NCI-H526 treated with DMSO at 0.1 percent for 48 hours (cell line): ENCODE measurements at regions not wholly inside any gene's neighbourhood (a gene's known extent, or its start where the extent isn't known, plus 50 kb on each side); places are given as distances from the start of the nearest gene placed in this dataset.

Experiments
- DNase-seq: peaks from one replicate; lab custom pipeline; 2025; lab: John Stamatoyannopoulos, UW

DNA sequence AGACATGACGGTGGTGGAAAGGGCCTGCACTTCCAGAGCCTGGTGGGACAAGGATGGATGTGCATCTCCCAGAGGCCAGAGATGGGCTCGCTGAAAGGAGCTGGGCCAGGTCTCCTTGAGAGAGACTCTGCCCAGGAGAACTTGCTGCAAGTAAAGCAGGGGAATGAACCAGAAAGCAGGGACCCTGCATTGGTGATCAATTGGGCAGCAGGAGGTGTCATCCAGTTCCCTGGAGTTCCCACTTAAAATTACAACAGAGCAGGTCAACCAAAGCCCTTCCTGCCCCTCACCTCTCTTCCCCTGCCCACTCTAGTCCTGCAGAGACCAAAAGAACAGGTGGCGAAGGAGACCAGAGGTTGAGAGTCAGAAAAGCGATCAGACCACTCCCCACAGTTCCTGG is 69.7 kb upstream of the CAB39 start:
- no peak for DNase-seq

DNA sequence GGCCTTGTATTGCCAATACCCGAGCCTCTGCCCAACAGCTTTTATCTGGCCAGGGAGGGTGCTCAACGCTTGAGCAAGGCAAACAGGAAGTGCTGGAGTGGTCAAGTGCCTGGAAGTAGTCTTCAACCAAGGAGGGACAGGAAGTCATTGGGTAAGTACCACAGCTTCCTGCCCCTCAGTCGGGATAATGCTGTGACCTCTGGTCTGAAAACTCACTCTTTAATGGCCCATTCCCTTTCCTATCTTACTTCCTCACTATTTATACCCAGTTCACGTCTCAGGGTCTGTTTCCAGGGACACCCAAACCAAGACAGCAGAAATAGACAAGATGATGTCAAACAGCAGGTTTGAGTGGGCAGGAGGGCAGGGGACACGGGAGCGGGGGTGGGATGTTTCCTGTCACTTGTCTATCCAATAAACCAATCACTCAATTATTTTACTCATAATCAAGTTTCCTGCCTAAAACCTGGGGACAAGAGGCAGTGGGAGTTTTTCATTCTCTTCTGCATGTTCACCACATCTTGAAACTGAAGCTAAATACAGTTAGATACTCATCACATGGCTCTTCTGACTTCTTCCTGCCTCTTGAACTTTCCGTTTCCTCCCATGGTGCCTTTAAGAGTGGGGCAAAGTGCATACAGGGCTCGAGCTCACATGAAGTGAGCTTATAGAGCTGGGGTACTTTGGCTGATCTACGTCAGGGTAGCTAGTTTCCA is 68.9 kb upstream of the CAB39 start:
- no peak for DNase-seq

DNA sequence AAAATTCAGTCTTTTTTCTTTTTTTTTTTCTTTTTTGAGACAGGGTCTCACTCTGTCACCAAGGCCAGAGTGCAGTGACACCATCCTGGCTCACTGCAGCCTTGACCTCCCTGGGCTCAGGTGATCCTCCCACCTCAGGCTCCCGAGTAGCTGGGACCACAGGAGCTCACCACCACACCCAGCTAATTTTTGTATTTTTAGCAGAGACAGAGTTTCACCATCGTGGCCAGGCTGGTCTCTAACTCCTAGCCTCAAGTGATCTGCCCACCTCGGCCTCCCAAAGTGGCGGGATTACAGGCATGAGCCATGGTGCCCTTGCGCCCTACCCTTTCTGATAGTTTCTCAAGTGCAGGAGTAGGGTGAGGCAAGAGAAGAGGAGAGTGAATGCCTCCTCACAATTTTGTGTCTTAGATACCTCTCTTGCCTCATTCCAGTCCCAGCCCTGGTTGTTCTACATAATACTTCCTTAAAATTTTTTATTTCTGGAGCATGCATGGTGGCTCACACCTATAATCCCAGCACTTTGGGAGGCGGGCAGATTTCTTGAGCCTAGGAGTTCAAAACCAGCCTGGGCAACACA is 68.2 kb upstream of the CAB39 start:
- DNase-seq = no peak

DNA sequence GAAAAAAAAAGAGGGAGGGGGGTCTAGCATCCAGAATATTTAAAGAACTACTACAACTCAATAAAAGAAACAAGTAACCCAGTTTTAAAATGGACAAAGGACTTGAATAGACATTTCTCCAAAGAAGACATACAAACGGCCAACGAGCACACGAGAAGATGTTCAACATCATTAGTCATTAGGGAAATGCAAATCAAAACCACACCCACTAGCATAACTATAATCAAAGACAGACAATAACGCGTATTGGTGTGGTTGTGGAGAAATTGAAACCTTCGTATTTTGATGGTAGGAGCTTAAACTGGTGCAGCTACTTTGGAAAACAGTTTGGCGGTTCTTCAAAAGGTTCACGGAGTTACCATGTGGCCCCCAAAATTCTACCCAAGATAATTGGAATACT is 64.3 kb upstream of the CAB39 start:
- DNase-seq = no peak

DNA sequence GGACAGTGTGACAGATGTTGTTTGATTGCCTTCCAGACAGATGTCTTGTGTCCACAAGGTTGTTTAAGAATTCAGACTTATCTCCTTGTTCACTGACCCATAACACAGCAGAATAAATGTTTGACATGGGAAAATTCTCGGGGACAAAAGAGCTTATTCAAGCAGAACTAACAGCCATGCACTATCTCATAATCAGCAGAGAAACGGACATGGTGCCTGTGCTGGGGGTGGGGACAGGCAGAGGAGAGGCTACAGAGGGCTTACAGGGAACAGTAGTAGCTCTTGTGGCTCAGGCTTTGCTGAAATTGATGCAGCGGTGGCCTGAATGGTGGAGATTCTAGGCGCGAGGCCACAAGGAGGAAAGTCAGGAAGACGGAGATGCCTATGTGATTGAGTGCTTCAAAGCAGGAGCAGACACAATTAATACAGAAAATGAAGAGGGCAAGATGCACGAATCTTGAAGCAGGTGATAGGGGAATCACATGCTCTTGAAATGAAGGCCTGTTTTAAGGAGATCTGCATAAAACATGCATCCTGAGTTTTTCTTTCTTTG is 62.0 kb upstream of the CAB39 start:
- peak; percentile 68 for DNase-seq

DNA sequence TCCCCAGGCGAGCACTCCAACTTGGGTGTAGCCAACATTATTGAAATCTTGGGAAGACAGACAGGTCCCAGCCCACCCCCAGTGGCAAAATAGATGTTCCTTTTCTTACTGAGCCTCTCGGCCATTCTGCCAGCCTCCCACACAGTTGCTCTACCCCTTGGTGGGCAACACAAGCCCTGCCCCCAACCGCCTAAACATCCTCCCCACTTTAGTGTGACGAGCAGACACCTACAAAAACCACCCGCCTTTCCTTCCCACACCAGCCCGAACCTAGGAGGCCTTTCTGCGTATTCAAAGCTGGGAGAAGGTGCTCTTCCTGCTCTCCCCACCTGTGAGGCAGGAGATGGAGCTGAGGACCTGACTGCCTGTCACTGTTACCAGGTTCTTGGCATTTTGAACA is 58.6 kb upstream of the CAB39 start:
- no peak for DNase-seq

DNA sequence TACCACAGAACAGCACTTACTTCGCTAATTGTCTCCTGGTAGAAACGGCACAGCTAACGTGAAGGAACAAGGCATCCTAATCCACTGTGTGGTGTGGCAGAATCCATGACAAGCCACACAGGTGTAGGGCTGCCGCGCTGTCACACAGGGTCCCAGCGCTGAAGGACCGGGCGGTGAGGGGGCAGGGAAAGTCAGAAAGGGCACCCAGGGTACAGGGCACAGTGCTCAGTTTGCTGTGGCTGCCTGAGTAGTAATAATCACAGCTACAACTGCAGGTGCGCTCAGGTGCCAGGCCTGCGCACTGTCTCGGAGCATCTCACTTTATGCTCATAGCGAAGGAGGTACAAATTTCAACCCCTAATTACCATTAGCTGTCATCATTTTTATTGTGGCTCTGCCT is 55.2 kb upstream of the CAB39 start:
- no peak for DNase-seq

DNA sequence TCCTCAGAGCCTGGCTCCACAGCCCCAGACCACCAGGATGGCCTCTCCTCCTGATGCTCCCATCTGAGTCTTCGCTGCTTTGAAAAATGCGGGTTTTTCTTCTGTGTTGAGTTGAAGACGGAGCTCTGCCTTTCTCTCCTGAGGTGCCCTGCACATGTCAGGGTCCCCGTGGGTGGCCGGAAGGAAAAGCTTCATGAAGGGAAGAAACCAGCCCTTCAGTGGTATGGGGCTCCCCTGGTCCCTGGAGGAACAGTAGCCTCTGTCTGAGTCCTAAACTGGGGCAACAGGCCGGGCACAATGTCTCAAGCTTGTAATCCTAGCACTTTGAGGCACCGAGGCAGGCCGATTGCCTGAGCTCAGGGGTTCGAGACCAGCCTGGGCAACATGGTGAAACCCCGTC is 54.7 kb upstream of the CAB39 start:
- no peak for DNase-seq

DNA sequence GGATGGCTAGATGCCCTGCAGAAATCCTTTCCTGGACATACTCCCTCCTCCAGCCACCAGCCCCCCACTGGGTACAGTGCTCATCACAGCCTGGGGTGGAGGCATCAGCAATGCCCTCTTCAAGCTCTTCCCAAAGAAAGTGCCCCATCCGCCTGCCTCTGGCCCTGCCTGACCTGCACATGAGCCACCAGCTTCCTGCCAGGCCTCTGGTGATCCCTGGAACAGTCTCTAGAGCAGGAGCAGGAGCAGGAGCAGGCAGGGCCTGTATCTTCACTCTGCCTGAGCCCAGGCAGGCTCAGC is 54.1 kb upstream of the CAB39 start:
- DNase-seq = no peak

DNA sequence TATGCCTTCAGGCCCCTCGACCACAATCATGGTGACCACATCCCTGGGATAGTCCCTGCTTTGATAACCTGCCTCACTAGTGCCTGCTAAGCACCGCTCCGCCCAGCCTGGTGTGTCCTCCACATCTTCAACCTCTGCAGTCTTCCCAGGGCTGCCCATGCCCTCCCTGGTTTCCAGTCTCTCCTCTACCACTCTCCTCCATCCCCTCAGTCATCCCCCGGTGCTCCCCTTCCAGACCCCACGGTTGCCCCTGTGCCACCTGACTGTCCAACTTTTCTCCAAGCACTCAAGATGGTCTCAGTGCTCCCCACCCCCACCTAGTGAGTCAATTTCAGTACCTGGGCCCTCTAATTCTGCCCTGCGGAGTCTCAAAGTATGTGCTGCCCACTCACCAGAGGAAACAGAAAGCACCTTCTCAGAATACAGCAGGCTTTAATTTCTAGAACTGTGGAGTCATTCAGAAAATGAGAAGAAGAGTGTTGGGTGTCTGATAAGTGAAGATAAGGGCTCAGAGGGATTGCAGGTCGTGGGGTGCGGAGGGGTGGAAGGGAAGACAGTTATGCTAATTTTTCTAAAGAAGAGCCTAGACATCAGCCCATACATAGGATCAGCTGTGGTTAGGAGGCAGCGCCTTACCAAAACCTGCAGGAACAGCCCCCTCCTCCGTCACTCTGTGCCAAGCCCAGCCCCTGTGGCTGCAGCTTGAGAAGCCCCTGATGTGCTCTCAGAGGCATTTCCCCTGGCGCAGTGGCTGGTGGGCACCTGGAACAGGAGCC is 53.6 kb upstream of the CAB39 start:
- DNase-seq = no peak

DNA sequence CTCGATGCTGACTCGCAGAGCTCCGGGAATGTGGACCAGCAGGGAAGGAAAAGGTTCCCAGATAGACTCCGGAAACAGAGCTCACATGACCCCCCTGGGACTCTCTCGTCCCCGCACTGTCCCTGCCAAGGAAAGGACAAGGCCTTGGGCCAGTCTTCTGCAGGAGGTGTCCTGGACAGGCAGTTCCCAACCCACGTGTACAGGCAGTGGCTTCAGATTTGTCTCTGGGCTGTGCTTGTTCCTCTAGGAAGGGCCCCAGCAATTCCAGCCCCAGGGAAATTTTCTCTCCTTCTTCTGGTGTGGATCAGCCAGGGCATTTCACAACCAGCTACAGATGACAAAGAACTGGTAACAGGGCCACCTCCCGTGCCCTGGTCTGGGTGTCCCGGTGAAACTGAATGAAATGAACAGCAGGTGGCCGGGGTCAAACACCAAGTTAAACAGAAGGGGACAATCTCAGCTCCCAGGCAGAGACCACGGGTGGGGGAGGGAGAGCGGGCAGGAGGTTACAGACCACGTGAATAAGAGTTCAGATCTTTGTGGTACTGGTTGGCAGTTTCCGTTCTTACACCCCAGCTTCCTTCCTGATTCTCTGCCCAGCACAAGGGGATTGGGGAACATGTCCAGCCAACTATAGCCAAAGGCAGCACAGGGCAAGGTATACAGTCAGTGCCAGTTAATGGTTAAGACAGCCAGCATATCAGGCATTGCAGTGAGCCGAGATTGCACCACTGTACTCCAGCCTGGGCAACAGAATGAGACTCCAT is 52.2 kb upstream of the CAB39 start:
- DNase-seq = no peak

DNA sequence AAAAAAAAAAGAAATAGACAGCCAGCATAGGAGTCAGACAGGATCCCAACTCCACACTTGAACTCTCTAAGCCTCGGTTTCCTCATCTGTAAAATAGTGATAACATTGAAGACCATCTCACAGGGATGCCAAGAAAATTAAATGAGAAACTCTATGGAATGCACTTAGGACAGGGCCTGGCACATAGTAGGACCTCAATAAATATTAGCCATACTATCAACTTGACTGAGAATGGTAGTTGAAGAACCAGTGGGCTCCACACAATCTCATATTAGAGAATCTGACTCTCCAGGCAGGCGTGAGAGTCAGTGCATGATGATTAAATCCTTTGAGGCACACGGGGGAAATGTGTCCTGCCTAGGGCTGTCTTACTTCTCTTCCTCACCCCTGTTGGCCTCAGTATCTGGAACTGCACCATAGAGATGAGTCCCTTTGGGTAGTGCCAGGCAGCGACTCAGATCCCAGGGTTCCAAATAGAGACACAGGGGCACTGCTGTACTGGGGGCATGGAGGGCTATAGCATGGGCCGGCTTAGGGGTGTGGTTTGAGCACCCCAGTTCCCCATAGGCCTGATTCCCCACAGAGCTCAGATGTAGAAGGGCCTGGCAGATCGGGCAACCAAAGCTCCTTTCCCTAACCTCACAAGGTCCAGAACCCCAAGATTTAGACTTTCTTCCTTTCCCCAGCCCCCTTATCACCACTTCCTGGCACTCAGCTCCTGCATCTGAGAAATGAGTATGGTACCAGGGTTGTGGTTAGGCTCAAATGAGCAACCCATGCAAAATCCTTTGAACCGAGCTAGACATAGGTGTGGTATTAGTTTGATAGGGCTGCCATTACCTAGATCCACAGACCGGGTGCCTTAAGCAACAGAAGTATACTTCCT is 51.3 kb upstream of the CAB39 start:
- DNase-seq = no peak
